Erythroblast (primary cell): ENCODE measurements at regions not wholly inside any gene's neighbourhood (a gene's known extent, or its start where the extent isn't known, plus 50 kb on each side); places are given as distances from the start of the nearest gene placed in this dataset.

ENCODE experiments used
- GATA1 ChIP-seq: IDR thresholded peaks from 2 replicates; pipeline ENCODE4 v1.6.1; 2011; ENCODE audit warnings: low read depth, mild to moderate bottlenecking, control low read depth, low read length, moderate library complexity
- POLR2A ChIP-seq: IDR thresholded peaks from 2 replicates; pipeline ENCODE4 v1.6.1; 2011; ENCODE audit warnings: mild to moderate bottlenecking, low read length

GRCh38 chr12:124436366-124436765 lies 131.0 kb downstream of the NCOR2 start:
- TF ChIP-seq POLR2A = no peak
- no peak for TF ChIP-seq GATA1
